DOHH2 (cell line): ENCODE measurements at regions not wholly inside any gene's neighbourhood (a gene's known extent, or its start where the extent isn't known, plus 50 kb on each side); places are given as distances from the start of the nearest gene placed in this dataset.

Experiments used
- CTCF ChIP-seq: fragments of 200-600 bp; sonication (generic); IDR thresholded peaks from one replicate; pipeline ENCODE4 v1.5.1; 2014; ENCODE audit warnings: antibody characterized with exemption, mild to moderate bottlenecking, low read depth, low read length; ENCODE audit not compliant: poor library complexity, severe bottlenecking
- EZH2phosphoT487 ChIP-seq: fragments of 200-600 bp; sonication (generic); IDR thresholded peaks from 2 replicates; pipeline ENCODE4 v1.6.1; 2017; ENCODE audit warnings: borderline replicate concordance, mild to moderate bottlenecking, antibody characterized with exemption, low read length, moderate library complexity, mixed read lengths

DNA sequence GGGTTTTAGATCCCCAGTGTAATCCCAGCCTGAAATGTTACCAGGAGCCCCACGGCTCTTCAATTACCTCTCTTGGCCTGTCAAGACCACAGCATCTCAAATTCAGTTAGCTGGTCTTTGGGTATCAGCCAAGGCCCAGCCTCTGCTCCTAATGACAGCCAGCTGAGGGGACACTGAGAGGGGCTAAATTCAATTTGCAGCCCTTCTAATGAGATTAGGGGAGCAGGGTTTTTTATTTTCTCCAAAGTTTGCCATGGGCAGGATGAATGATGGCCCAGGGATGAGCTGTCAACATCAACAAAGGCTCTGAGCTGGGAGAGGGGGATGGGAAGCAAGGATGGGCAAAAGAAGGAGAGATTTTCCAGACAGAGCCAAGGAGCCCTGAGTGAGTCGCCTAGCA lies 116.8 kb upstream of the TBX20 start:
- no peak for TF ChIP-seq CTCF
- no peak for TF ChIP-seq EZH2phosphoT487
